SK-N-SH (cell line): ENCODE measurements at regions not wholly inside any gene's neighbourhood (a gene's known extent, or its start where the extent isn't known, plus 50 kb on each side); places are given as distances from the start of the nearest gene placed in this dataset.

Experiments
- CTCF ChIA-PET: fragments of 300-600, 350-600 bp; formaldehyde crosslinking; extraction: SDS; loops from one replicate; lab custom pipeline; 2021; lab: Yijun Ruan, JAX
- POLR2A ChIA-PET: fragments of 350-600 bp; sonication (Branson Sonifier 250); formaldehyde crosslinking; extraction: SDS; loops from one replicate; lab custom pipeline; 2020; ENCODE audit warnings: antibody characterized with exemption, inconsistent platforms; lab: Yijun Ruan, JAX
- DNase-seq: peaks from one replicate; pipeline ENCODE4 v3.0.0; 2012
- H2AFZ ChIP-seq: fragments of 200-600 bp; sonication (generic); 2 replicates; pipeline ENCODE4 v1.8.1; 2016; ENCODE audit warnings: antibody characterized with exemption, mild to moderate bottlenecking, low read depth
- H3F3A ChIP-seq: fragments of 200-600 bp; sonication (generic); replicated peaks from 2 replicates; pipeline ENCODE3; 2016; ENCODE audit warnings: antibody characterized with exemption, mild to moderate bottlenecking; ENCODE audit not compliant: insufficient read depth
- H3K27ac ChIP-seq, 2 experiments: fragments of 200-500 bp in 1 of 2; fragments of 200-600 bp in 1 of 2; sonication (Bioruptor generic) in 1 of 2; sonication (generic), shearing (Covaris generic) in 1 of 2; 2 replicates each; pipeline versions ENCODE4 v1.5.1 to v1.6.1; 2014 to 2016; ENCODE audit warnings: low read depth in 2 of 2, inconsistent platforms in 1 of 2, low read length in 1 of 2, mild to moderate bottlenecking in 1 of 2, mixed read lengths in 1 of 2
- H3K27me3 ChIP-seq: fragments of 200-600 bp; sonication (generic), shearing (Covaris generic); 2 replicates; pipeline ENCODE4 v1.6.1; 2016; ENCODE audit warnings: mixed run types; ENCODE audit not compliant: insufficient read depth
- H3K36me3 ChIP-seq, 2 experiments: fragments of 200-500 bp in 1 of 2; fragments of 200-600 bp in 1 of 2; sonication (Bioruptor generic) in 1 of 2; sonication (generic) in 1 of 2; replicated peaks in 1 of 2; 2 replicates each; pipeline versions ENCODE3 to v1.5.1; 2014 to 2016; ENCODE audit warnings: low read length in 1 of 2, mild to moderate bottlenecking in 1 of 2; ENCODE audit not compliant: insufficient read depth in 2 of 2, control insufficient read depth in 1 of 2
- H3K4me1 ChIP-seq, 2 experiments: fragments of 200-500 bp in 1 of 2; fragments of 200-600 bp in 1 of 2; sonication (Bioruptor generic) in 1 of 2; sonication (generic), shearing (Covaris generic) in 1 of 2; 2 replicates each; pipeline versions ENCODE4 v1.5.1 to v1.6.1; 2014 to 2016; ENCODE audit warnings: low read depth in 1 of 2, low read length in 1 of 2, mixed run types in 1 of 2; ENCODE audit not compliant: insufficient read depth in 2 of 2, control insufficient read depth in 1 of 2
- H3K4me2 ChIP-seq: fragments of 200-600 bp; sonication (generic), shearing (Covaris generic); 2 replicates; pipeline ENCODE4 v1.6.1; 2017; ENCODE audit warnings: mixed run types
- H3K4me3 ChIP-seq, 2 experiments: fragments of 200-500 bp in 1 of 2; fragments of 200-600 bp in 1 of 2; sonication (Bioruptor generic) in 1 of 2; sonication (generic), shearing (Covaris generic) in 1 of 2; 2 replicates each; pipeline versions ENCODE4 v1.5.1 to v1.8.1; 2014 to 2016; ENCODE audit warnings: low read depth in 2 of 2, inconsistent platforms in 1 of 2, low read length in 1 of 2, mild to moderate bottlenecking in 1 of 2, mixed read lengths in 1 of 2, moderate library complexity in 1 of 2
- H3K79me2 ChIP-seq: fragments of 200-600 bp; sonication (generic); 2 replicates; pipeline ENCODE4 v1.8.1; 2017; ENCODE audit warnings: mild to moderate bottlenecking; ENCODE audit not compliant: insufficient read depth
- H3K9ac ChIP-seq: fragments of 200-600 bp; sonication (generic); 2 replicates; pipeline ENCODE4 v1.6.1; 2017; ENCODE audit warnings: mixed run types
- H3K9me2 ChIP-seq: fragments of 200-600 bp; sonication (generic); 2 replicates; pipeline ENCODE4 v1.6.1; 2017; ENCODE audit warnings: mixed run types
- H3K9me3 ChIP-seq: fragments of 200-600 bp; sonication (generic); 2 replicates; pipeline ENCODE4 v1.6.1; 2017; ENCODE audit warnings: mixed run types, mild to moderate bottlenecking, moderate library complexity
- H4K20me1 ChIP-seq: fragments of 200-600 bp; sonication (generic); 2 replicates; pipeline ENCODE4 v1.6.1; 2017; ENCODE audit warnings: mild to moderate bottlenecking, mixed run types; ENCODE audit not compliant: insufficient read depth
- EZH2phosphoT487 ChIP-seq: fragments of 200-600 bp; sonication (generic); IDR thresholded peaks from 2 replicates; pipeline ENCODE4 v1.6.1; 2017; ENCODE audit warnings: low read depth, mixed run types, mild to moderate bottlenecking, antibody characterized with exemption, moderate library complexity, borderline replicate concordance
- FOXM1 ChIP-seq: IDR thresholded peaks from 2 replicates; pipeline ENCODE4 v1.4.0; 2012; ENCODE audit warnings: low read depth, mild to moderate bottlenecking
- GABPA ChIP-seq: IDR thresholded peaks from 2 replicates; pipeline ENCODE4 v1.4.0; 2012; ENCODE audit warnings: low read depth, mild to moderate bottlenecking
- GATA2 ChIP-seq: sonication (generic); formaldehyde crosslinking; IDR thresholded peaks from 2 replicates; pipeline ENCODE4 v1.5.0; 2020; ENCODE audit warnings: mild to moderate bottlenecking, missing genetic modification reagents
- IRF3 ChIP-seq: fragments of 150-350 bp; IDR thresholded peaks from 2 replicates; pipeline ENCODE4 v1.6.1; 2016; ENCODE audit warnings: mild to moderate bottlenecking, low read depth, low read length
- JUND ChIP-seq: IDR thresholded peaks from 2 replicates; pipeline ENCODE4 v1.4.0; 2012
- MEF2A ChIP-seq: IDR thresholded peaks from 2 replicates; pipeline ENCODE4 v1.4.0; 2012; ENCODE audit warnings: low read depth, borderline replicate concordance
- MXI1 ChIP-seq: IDR thresholded peaks from 2 replicates; pipeline ENCODE4 v1.6.1; 2012; ENCODE audit warnings: mild to moderate bottlenecking, low read depth, low read length, improper control_type of control experiment
- NRF1 ChIP-seq: IDR thresholded peaks from 2 replicates; pipeline ENCODE4 v1.6.1; 2012; ENCODE audit warnings: low read depth, mild to moderate bottlenecking, low read length
- RFX5 ChIP-seq: IDR thresholded peaks from 2 replicates; pipeline ENCODE4 v1.6.1; 2012; ENCODE audit warnings: mild to moderate bottlenecking, improper control_type of control experiment, low read length
- RXRA ChIP-seq: IDR thresholded peaks from 2 replicates; pipeline ENCODE4 v1.4.0; 2012; ENCODE audit warnings: low read depth, mild to moderate bottlenecking, borderline replicate concordance
- SIN3A ChIP-seq: IDR thresholded peaks from 2 replicates; pipeline ENCODE4 v1.6.1; 2012; ENCODE audit warnings: low read depth, mild to moderate bottlenecking, low read length, moderate library complexity, borderline replicate concordance
- TCF12 ChIP-seq: IDR thresholded peaks from 2 replicates; pipeline ENCODE4 v1.4.0; 2012
- USF1 ChIP-seq: IDR thresholded peaks from 2 replicates; pipeline ENCODE4 v1.4.0; 2012; ENCODE audit warnings: low read depth, borderline replicate concordance
- YY1 ChIP-seq: IDR thresholded peaks from 2 replicates; pipeline ENCODE4 v1.4.0; 2012; ENCODE audit warnings: low read depth, mild to moderate bottlenecking
- TF ChIP-seq, protein P1 (sequence below): IDR thresholded peaks from 2 replicates; pipeline ENCODE4 v1.6.1; 2012; ENCODE audit warnings: mild to moderate bottlenecking, low read depth, low read length, moderate library complexity
- TF ChIP-seq, protein P2 (sequence below): IDR thresholded peaks from 2 replicates; pipeline ENCODE4; 2012
- TF ChIP-seq, protein P3 (sequence below): IDR thresholded peaks from 2 replicates; pipeline ENCODE4 v1.4.0; 2012; ENCODE audit warnings: low read depth
- TF ChIP-seq, protein P4 (sequence below): fragments of 150-350 bp; IDR thresholded peaks from 2 replicates; pipeline ENCODE4 v1.6.1; 2017; ENCODE audit warnings: antibody characterized with exemption, low read length, low read depth, borderline replicate concordance

- TF ChIP-seq, protein P1, sequence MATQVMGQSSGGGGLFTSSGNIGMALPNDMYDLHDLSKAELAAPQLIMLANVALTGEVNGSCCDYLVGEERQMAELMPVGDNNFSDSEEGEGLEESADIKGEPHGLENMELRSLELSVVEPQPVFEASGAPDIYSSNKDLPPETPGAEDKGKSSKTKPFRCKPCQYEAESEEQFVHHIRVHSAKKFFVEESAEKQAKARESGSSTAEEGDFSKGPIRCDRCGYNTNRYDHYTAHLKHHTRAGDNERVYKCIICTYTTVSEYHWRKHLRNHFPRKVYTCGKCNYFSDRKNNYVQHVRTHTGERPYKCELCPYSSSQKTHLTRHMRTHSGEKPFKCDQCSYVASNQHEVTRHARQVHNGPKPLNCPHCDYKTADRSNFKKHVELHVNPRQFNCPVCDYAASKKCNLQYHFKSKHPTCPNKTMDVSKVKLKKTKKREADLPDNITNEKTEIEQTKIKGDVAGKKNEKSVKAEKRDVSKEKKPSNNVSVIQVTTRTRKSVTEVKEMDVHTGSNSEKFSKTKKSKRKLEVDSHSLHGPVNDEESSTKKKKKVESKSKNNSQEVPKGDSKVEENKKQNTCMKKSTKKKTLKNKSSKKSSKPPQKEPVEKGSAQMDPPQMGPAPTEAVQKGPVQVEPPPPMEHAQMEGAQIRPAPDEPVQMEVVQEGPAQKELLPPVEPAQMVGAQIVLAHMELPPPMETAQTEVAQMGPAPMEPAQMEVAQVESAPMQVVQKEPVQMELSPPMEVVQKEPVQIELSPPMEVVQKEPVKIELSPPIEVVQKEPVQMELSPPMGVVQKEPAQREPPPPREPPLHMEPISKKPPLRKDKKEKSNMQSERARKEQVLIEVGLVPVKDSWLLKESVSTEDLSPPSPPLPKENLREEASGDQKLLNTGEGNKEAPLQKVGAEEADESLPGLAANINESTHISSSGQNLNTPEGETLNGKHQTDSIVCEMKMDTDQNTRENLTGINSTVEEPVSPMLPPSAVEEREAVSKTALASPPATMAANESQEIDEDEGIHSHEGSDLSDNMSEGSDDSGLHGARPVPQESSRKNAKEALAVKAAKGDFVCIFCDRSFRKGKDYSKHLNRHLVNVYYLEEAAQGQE, result no peak
- TF ChIP-seq, protein P2, sequence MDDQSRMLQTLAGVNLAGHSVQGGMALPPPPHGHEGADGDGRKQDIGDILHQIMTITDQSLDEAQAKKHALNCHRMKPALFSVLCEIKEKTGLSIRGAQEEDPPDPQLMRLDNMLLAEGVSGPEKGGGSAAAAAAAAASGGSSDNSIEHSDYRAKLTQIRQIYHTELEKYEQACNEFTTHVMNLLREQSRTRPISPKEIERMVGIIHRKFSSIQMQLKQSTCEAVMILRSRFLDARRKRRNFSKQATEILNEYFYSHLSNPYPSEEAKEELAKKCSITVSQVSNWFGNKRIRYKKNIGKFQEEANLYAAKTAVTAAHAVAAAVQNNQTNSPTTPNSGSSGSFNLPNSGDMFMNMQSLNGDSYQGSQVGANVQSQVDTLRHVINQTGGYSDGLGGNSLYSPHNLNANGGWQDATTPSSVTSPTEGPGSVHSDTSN, result no peak
Observed at GRCh38 chr5:155343468-155343867, 329.9 kb downstream of the KIF4B start (continued).

GRCh38 chr5:155353231-155353630, 339.7 kb downstream of the KIF4B start:
- Histone ChIP-seq H3K79me2 (no peaks in the 10 kb centered on the region), H3K9ac (no peak overlapping the region), H2AFZ (no peak overlapping the region), H3K9me2 (no peaks in the 10 kb centered on the region), H3K36me3 (no peaks in the 10 kb centered on the region), H3F3A (no peaks in the 10 kb centered on the region), H3K27me3 (no peaks in the 10 kb centered on the region), H3K4me3 (no peak overlapping the region), H4K20me1 (no peaks in the 10 kb centered on the region), H3K4me2 (no peak overlapping the region), H3K27ac (no peak overlapping the region), H3K9me3 (no peaks in the 10 kb centered on the region), H3K4me1 (no peaks in the 10 kb centered on the region)
- no peak for TF ChIP-seq GATA2 (CRISPR knock-in tag)
- no peak for TF ChIP-seq YY1
- no peak for TF ChIP-seq MEF2A
- TF ChIP-seq MXI1, result no peak
- TF ChIP-seq GABPA, result no peak
- no peak for TF ChIP-seq NRF1
- TF ChIP-seq, protein P3, sequence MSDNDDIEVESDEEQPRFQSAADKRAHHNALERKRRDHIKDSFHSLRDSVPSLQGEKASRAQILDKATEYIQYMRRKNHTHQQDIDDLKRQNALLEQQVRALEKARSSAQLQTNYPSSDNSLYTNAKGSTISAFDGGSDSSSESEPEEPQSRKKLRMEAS, result no peak
- no peak for TF ChIP-seq IRF3
- TF ChIP-seq JUND, result no peak
- no peak for TF ChIP-seq FOXM1
- no peak for TF ChIP-seq TCF12
- TF ChIP-seq USF1, result no peak
- no peak for TF ChIP-seq SIN3A
- TF ChIP-seq RFX5, result no peak
- TF ChIP-seq, protein P4, sequence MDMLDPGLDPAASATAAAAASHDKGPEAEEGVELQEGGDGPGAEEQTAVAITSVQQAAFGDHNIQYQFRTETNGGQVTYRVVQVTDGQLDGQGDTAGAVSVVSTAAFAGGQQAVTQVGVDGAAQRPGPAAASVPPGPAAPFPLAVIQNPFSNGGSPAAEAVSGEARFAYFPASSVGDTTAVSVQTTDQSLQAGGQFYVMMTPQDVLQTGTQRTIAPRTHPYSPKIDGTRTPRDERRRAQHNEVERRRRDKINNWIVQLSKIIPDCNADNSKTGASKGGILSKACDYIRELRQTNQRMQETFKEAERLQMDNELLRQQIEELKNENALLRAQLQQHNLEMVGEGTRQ, result no peak
- no peak for TF ChIP-seq RXRA
- no peak for TF ChIP-seq EZH2phosphoT487
- POLR2A ChIA-PET, result no interaction called here
- CTCF ChIA-PET, result no interaction called here
- no peak for DNase-seq
